Neutrophil (primary cell): ENCODE measurements at regions not wholly inside any gene's neighbourhood (a gene's known extent, or its start where the extent isn't known, plus 50 kb on each side); places are given as distances from the start of the nearest gene placed in this dataset.

ENCODE experiments used
- H3K27ac ChIP-seq: fragments of 200-600 bp; sonication (generic); 2 replicates; pipeline ENCODE4 v1.5.1; 2016; ENCODE audit warnings: mild to moderate bottlenecking, moderate library complexity
- H3K27me3 ChIP-seq: fragments of 200-600 bp; sonication (generic); 2 replicates; pipeline ENCODE4 v1.6.0; 2016; ENCODE audit warnings: mild to moderate bottlenecking
- H3K36me3 ChIP-seq: fragments of 200-600 bp; sonication (generic); 2 replicates; pipeline ENCODE4 v1.5.1; 2017
- H3K4me1 ChIP-seq, 2 experiments: fragments of 200-600 bp in 1 of 2; sonication (generic) in 1 of 2; 1 replicate in 1 of 2; 2 replicates in 1 of 2; pipeline versions ENCODE4 v1.5.1 to v1.6.1; 2013 to 2016; ENCODE audit warnings: low read depth in 1 of 2, low read length in 1 of 2, mild to moderate bottlenecking in 1 of 2, moderate library complexity in 1 of 2; ENCODE audit not compliant: control insufficient read depth in 1 of 2, insufficient read depth in 1 of 2
- H3K4me3 ChIP-seq, 2 experiments: fragments of 200-600 bp in 1 of 2; sonication (generic) in 1 of 2; 1 replicate in 1 of 2; 2 replicates in 1 of 2; pipeline ENCODE4 v1.5.1; 2013 to 2016; ENCODE audit warnings: low read depth in 1 of 2, low read length in 1 of 2, mild to moderate bottlenecking in 1 of 2, moderate library complexity in 1 of 2
- H3K9me3 ChIP-seq: fragments of 200-600 bp; sonication (generic); 2 replicates; pipeline ENCODE4 v1.5.1; 2016
- TF ChIP-seq, protein P1 (sequence below): fragments of 200-600 bp; sonication (generic); IDR thresholded peaks from 2 replicates; pipeline ENCODE4 v1.5.1; 2016; ENCODE audit warnings: antibody characterized with exemption

DNA sequence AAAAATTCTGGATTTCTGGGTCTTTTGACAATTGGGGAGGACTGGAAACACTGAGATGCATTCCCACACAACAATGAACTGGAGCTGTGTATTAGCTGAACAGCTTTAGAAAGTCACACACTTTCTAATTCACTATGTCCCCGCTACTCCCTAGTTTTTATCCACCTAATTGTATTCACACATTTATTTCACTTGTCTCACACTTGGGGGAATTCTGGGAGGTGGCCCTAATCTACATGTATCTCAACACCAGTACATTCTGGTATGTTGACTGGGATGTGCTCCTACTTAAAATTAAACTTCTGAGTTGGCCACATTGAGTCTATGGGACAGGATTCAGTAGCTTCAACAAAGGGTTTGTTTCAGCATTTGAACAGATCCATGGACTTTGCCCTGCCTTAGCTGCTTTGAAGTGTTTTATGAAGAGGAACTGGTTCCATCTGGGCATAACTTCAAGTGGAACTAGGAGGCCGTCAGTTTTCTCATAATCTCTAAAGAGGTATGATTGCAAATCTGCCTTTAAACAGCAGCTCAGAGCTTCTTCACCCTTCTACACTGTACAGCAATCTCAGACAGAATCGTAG is 106.5 kb upstream of the CMC1 start:
- H3K27ac ChIP-seq = no peak overlapping the region
- TF ChIP-seq, protein P1, sequence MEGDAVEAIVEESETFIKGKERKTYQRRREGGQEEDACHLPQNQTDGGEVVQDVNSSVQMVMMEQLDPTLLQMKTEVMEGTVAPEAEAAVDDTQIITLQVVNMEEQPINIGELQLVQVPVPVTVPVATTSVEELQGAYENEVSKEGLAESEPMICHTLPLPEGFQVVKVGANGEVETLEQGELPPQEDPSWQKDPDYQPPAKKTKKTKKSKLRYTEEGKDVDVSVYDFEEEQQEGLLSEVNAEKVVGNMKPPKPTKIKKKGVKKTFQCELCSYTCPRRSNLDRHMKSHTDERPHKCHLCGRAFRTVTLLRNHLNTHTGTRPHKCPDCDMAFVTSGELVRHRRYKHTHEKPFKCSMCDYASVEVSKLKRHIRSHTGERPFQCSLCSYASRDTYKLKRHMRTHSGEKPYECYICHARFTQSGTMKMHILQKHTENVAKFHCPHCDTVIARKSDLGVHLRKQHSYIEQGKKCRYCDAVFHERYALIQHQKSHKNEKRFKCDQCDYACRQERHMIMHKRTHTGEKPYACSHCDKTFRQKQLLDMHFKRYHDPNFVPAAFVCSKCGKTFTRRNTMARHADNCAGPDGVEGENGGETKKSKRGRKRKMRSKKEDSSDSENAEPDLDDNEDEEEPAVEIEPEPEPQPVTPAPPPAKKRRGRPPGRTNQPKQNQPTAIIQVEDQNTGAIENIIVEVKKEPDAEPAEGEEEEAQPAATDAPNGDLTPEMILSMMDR = no peak
- H3K4me3 ChIP-seq = no peak overlapping the region
- no peaks in the 10 kb centered on the region for H3K4me1 ChIP-seq
- H3K27me3 ChIP-seq = no peaks in the 10 kb centered on the region
- no peaks in the 10 kb centered on the region for H3K36me3 ChIP-seq
- H3K9me3 ChIP-seq = no peaks in the 10 kb centered on the region

DNA sequence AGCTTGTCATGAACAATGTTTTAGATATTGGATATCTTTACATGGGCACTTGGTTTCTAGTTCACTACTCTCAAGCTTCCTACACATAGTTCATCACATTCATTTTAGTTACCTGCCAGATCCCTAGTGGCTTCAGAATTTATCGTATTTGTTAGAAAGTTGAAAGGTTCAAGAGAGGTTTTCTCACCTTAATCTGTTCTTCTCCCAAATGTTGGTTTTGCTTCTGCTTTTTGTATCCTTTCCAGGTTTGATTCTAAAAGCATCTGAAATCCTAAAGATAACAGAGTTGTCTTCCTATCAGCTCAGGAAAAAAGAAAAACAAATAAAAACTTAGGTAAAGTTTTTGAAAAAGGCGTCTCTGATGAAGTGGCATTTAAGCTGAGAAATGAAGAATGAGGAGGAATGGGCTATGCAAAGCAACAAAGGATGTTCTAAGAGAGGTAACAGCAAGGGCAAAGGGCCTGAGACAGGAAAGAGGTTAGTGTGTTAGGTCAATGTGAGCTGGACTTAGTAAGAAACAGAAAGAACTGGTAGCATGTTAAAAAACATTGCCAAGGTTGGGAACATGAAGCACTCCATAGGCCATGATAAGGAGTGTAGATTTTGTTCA is 104.7 kb upstream of the CMC1 start:
- no peaks in the 10 kb centered on the region for H3K36me3 ChIP-seq
- H3K9me3 ChIP-seq = no peaks in the 10 kb centered on the region
- H3K4me3 ChIP-seq = no peak overlapping the region
- no peaks in the 10 kb centered on the region for H3K4me1 ChIP-seq
- H3K27ac ChIP-seq = no peak overlapping the region
- TF ChIP-seq, protein P1 = no peak
- no peaks in the 10 kb centered on the region for H3K27me3 ChIP-seq

DNA sequence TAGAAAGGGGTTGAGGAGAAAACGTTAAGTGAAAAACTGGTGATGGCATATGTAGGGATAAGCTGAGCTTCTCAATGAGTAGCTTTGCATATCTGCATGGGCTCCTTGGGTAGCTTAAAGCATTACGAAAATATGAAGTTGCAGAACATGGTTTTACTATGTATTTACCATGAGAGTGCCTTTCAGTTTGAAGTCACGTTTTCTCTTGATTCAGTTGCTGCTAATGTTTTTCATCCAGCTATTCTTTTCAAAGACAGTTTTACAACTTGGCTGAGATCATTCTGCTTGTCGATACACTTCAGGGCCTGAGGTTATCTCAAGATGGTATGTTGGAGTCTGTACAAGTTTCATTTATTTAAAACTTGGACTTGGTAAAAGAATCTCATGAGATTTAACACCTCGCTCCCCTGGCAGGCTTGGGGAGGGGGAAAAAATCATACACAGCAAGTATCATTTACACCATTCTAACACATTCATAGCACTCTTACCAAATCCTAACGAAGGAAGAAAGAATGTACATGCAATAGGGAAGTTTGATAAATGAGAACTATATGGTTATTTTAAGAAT is 103.3 kb upstream of the CMC1 start:
- Histone ChIP-seq H3K36me3 (no peaks in the 10 kb centered on the region), H3K9me3 (no peaks in the 10 kb centered on the region), H3K4me1 (no peaks in the 10 kb centered on the region), H3K4me3 (no peak overlapping the region), H3K27me3 (no peaks in the 10 kb centered on the region), H3K27ac (no peak overlapping the region)
- TF ChIP-seq, protein P1 = no peak

DNA sequence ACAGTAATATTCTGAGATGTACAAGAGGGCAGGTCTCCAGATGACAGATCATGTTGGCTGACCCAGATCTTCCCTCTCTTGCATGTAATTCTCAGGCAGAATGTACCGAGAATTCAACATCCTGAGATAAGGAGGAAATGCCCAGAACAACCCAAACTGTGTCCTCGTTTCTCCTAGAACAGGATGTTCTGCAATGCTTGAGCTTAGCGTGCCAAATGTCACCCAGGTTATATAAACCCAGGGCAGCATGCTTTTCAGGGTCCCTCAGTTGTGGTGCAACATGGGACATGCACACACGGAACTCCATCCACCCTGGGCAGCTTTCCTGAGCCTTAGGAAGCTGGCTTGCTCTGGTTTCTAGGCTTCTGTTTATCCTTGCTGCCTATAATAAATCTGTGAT is 102.1 kb upstream of the CMC1 start:
- no peaks in the 10 kb centered on the region for H3K4me1 ChIP-seq
- H3K36me3 ChIP-seq = no peaks in the 10 kb centered on the region
- H3K4me3 ChIP-seq = no peak overlapping the region
- H3K9me3 ChIP-seq = no peaks in the 10 kb centered on the region
- TF ChIP-seq, protein P1 = no peak
- H3K27me3 ChIP-seq = no peaks in the 10 kb centered on the region
- no peak overlapping the region for H3K27ac ChIP-seq

DNA sequence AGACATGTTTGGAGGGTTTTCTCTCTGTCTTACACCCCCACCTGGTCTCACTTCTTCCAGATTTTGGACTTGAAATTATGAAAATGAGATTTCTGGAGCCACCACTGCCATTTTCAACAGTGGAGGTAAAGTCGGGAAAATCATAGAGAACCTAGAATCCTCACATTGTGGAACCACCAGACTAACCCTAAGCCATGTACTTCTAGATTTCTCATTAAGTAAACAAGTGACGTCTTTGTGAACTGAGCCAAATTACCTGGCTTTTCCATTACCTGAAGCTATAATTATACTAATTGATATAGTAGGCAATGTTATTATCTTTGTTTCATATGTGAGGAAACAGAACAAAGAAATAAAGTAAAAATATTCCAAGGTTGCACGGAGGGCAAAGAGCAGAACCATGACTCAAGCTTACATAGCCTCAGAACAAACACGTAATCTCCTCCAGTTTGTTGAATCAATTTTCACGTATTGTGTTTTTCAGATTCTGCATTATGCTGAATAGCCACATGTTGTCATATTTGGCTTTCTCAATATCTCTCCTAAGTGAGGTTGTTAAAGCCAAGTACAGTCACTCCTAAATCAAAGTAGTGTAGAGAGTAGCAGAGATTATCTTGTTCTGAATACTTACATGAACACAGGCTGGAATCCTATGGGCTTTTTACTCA is 101.3 kb upstream of the CMC1 start:
- Histone ChIP-seq H3K27me3 (no peaks in the 10 kb centered on the region), H3K9me3 (no peaks in the 10 kb centered on the region), H3K27ac (no peak overlapping the region), H3K36me3 (no peaks in the 10 kb centered on the region), H3K4me3 (no peak overlapping the region), H3K4me1 (no peaks in the 10 kb centered on the region)
- TF ChIP-seq, protein P1 = no peak
